OCI-LY7 (cell line): ENCODE measurements at regions not wholly inside any gene's neighbourhood (a gene's known extent, or its start where the extent isn't known, plus 50 kb on each side); places are given as distances from the start of the nearest gene placed in this dataset.

Experiments
- EZH2phosphoT487 ChIP-seq: fragments of 200-600 bp; sonication (generic); IDR thresholded peaks from 2 replicates; pipeline ENCODE4 v1.6.1; 2018; ENCODE audit warnings: low read depth, borderline replicate concordance, mild to moderate bottlenecking, mixed run types, antibody characterized with exemption, low read length, moderate library complexity, mixed read lengths
- TF ChIP-seq, protein P1 (sequence below): fragments of 200-600 bp; sonication (generic); conservative IDR thresholded peaks from 2 replicates; pipeline ENCODE4 v1.5.1; 2014; ENCODE audit warnings: mild to moderate bottlenecking, antibody characterized with exemption, low read length, moderate library complexity, mixed read lengths

DNA sequence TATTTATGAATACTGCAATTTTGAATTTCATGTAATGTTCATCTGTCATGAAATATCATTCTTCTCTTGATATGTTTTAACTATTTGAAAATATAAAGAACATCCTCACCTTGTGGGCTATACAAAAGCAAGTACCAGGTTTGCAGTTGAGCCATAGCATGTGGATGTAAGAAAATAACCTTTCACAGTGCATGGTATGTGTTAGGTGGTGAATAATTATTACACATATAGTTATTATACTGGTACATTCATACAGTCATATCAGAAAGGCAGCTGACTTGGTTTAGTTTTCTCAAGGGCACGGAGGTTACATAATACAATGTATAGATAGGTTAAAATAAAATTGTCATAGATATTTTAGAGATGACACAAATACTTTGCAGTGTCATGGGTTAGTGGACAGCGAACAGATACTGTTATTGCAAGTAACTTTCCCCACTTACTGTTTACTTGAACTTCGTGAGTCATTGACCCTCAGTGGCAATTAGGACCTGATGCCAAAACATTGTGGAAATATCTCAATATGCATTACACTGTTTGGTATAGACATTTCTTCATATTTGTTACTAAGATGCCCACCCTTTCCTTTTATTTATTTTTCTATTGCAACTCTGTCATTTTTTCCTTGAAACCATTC is 445.4 kb upstream of the GOT2 start:
- TF ChIP-seq, protein P1, sequence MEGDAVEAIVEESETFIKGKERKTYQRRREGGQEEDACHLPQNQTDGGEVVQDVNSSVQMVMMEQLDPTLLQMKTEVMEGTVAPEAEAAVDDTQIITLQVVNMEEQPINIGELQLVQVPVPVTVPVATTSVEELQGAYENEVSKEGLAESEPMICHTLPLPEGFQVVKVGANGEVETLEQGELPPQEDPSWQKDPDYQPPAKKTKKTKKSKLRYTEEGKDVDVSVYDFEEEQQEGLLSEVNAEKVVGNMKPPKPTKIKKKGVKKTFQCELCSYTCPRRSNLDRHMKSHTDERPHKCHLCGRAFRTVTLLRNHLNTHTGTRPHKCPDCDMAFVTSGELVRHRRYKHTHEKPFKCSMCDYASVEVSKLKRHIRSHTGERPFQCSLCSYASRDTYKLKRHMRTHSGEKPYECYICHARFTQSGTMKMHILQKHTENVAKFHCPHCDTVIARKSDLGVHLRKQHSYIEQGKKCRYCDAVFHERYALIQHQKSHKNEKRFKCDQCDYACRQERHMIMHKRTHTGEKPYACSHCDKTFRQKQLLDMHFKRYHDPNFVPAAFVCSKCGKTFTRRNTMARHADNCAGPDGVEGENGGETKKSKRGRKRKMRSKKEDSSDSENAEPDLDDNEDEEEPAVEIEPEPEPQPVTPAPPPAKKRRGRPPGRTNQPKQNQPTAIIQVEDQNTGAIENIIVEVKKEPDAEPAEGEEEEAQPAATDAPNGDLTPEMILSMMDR = no peak
- TF ChIP-seq EZH2phosphoT487 = no peak
